Neural progenitor cell (in vitro differentiated cells): ENCODE measurements at regions not wholly inside any gene's neighbourhood (a gene's known extent, or its start where the extent isn't known, plus 50 kb on each side); places are given as distances from the start of the nearest gene placed in this dataset.

ENCODE experiments used
- EZH2 ChIP-seq: fragments of 200-600 bp; sonication (generic); IDR thresholded peaks from 2 replicates; pipeline ENCODE4 v1.6.1; 2017; ENCODE audit warnings: antibody characterized with exemption, mild to moderate bottlenecking, moderate library complexity
- EZH2phosphoT487 ChIP-seq: fragments of 200-600 bp; sonication (generic); IDR thresholded peaks from 2 replicates; pipeline ENCODE4 v1.6.1; 2017; ENCODE audit warnings: antibody characterized with exemption
- TF ChIP-seq, protein P1 (sequence below): fragments of 200-600 bp; sonication (generic); IDR thresholded peaks from 2 replicates; pipeline ENCODE4 v1.5.1; 2017; ENCODE audit warnings: antibody characterized with exemption, mild to moderate bottlenecking

DNA sequence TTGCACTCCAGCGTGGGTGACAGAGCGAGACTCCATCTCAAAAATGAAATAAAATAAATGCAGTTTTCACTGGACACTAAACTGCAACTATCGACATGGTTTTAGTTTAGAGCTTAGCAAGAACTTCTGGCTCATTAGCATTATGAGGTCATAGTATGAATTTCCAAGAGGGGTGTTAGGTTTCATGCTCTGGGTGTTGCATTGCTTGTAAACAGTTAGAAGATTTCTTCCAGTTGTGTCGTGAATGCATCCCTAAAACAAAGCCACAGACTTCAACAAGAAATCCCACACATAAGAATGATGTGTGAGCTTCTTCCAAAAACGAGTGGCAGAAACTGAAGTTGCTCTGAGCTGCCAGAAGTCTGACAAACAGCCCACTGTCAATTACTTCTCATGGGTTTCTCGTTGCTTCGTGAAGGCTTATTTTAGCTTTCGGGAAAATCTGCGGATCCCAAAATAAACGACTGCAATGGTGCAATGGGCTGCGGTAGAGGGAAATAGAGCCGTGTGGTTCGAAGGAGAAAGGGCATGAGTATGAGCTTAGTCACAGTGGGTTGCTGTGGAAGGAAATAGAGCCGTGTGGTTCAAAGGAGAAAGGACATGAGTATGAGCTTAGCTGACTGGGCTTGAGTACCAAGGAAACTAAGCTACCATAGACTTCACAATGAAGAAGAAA lies 354.9 kb downstream of the DHRSX start:
- TF ChIP-seq, protein P1, sequence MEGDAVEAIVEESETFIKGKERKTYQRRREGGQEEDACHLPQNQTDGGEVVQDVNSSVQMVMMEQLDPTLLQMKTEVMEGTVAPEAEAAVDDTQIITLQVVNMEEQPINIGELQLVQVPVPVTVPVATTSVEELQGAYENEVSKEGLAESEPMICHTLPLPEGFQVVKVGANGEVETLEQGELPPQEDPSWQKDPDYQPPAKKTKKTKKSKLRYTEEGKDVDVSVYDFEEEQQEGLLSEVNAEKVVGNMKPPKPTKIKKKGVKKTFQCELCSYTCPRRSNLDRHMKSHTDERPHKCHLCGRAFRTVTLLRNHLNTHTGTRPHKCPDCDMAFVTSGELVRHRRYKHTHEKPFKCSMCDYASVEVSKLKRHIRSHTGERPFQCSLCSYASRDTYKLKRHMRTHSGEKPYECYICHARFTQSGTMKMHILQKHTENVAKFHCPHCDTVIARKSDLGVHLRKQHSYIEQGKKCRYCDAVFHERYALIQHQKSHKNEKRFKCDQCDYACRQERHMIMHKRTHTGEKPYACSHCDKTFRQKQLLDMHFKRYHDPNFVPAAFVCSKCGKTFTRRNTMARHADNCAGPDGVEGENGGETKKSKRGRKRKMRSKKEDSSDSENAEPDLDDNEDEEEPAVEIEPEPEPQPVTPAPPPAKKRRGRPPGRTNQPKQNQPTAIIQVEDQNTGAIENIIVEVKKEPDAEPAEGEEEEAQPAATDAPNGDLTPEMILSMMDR, result no peak
- TF ChIP-seq EZH2phosphoT487 (no peak), EZH2 (no peak)
